ENCODE measurements at regions not wholly inside any gene's neighbourhood (a gene's known extent, or its start where the extent isn't known, plus 50 kb on each side); places are given as distances from the start of the nearest gene placed in this dataset.

GRCh38 chr12:107917912-107918800, 143.7 kb downstream of the ASCL4 start:
- no peak for TF ChIP-seq POLR2A (IDR thresholded peaks at IDR 0.05)
- TF ChIP-seq CTCF (IDR thresholded peaks at IDR 0.05) = peak; percentile 17 to 57 (median 50)

Measured in adrenal gland (tissue), 5 donors.